ENCODE measurements at regions not wholly inside any gene's neighbourhood (a gene's known extent, or its start where the extent isn't known, plus 50 kb on each side); places are given as distances from the start of the nearest gene placed in this dataset.
"Not testable (repeated sequence)": the region's sequence is repeated elsewhere in the genome, so short reads cannot be mapped to it uniquely, and the experiment has no call there.

DNA sequence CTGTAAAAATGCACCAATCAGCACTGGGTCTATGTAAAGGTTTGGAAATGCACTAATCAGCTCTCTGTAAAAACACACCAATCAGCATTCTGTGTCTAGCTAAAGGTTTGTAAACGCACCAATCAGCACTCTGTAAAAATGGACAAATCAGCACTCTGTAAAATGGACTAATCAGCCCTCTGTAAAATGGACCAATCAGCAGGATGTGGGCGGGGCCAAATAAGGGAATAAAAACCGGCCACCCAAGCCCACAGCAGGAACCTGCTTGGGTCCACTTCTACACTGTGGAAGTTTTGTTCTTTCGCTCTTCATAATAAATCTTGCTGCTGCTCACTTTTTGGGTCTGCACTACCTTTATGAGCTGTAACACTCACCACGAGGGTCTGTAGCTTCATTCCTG is 101.0 kb downstream of the SMC2 start:
- H3K4me1 ChIP-seq (ENCODE audit: control insufficient read depth, insufficient read depth, low read length); H3K36me3 ChIP-seq (ENCODE audit: control insufficient read depth, insufficient read depth, low read length); H3K9me3 ChIP-seq (ENCODE audit: control insufficient read depth, low read depth, low read length); H3K27ac ChIP-seq (ENCODE audit: low read length); DNase-seq; H3K27me3 ChIP-seq (ENCODE audit: control insufficient read depth, insufficient read depth, low read length); H3K4me3 ChIP-seq (ENCODE audit: low read length): not testable (repeated sequence)
- WGBS (ENCODE audit: insufficient coverage, low lambda C conversion rate) = no CpG with 5 or more reads among the region's 5 CpGs

DNA sequence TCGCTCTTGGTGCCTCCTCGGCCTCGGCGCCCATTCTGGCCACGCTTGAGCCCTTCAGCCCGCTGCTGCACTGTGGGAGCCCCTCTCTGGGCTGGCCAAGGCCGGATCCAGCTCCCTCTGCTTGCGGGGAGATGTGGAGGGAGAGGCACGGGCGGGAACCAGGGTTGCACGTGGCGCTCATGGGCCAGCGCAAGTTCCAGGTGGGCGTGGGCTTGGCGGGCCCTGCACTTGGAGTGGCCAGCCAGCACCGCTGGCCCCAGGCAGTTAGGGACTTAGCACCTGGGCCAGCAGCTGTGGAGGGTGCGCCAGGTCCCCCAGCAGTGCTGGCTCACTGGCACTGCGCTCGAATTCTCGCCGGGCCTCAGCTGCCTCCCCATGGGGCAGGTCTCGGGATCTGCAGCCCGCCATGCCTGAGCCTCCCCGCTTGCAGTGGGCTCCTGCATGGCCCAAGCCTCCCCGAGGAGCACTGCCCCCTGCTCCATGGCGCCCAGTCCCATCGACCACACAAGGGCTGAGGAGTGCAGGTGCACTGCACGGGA is 106.4 kb downstream of the SMC2 start:
- no peak for DNase-seq
- H3K27me3 ChIP-seq (ENCODE audit: control insufficient read depth, insufficient read depth, low read length) = no peaks in the 10 kb centered on the region
- no peaks in the 10 kb centered on the region for H3K36me3 ChIP-seq (ENCODE audit: control insufficient read depth, insufficient read depth, low read length)
- peaks cover 8% of the 10 kb centered on the region for H3K9me3 ChIP-seq (ENCODE audit: control insufficient read depth, low read depth, low read length)
- H3K27ac ChIP-seq (ENCODE audit: low read length) = no peak overlapping the region
- no CpG with 5 or more reads among the region's 28 CpGs for WGBS (ENCODE audit: insufficient coverage, low lambda C conversion rate)
- no peak overlapping the region for H3K4me3 ChIP-seq (ENCODE audit: low read length)
- no peaks in the 10 kb centered on the region for H3K4me1 ChIP-seq (ENCODE audit: control insufficient read depth, insufficient read depth, low read length)

DNA sequence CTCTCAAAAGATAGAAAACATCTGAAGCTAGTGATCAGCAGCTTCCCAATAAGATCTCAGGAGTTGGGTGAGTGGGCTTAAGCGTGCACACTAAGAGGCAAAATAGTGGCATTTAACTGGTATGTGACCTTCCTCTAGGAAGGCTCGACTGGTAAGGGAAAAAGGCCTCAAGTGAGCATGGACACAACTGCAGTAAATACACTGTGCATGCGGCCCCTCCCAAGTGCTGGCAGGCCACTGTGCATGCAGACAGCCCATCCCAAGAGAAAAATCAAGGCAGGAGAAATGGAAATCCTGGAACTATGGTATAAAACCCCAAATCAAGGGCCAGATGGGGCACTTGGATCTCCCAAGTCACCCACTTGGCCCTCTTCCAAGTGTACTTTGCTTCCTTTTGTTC is 112.7 kb downstream of the SMC2 start:
- Histone ChIP-seq H3K4me1 (ENCODE audit: control insufficient read depth, insufficient read depth, low read length) (no peaks in the 10 kb centered on the region), H3K27me3 (ENCODE audit: control insufficient read depth, insufficient read depth, low read length) (no peaks in the 10 kb centered on the region), H3K27ac (ENCODE audit: low read length) (no peak overlapping the region), H3K4me3 (ENCODE audit: low read length) (no peak overlapping the region), H3K36me3 (ENCODE audit: control insufficient read depth, insufficient read depth, low read length) (no peaks in the 10 kb centered on the region), H3K9me3 (ENCODE audit: control insufficient read depth, low read depth, low read length) (no peaks in the 10 kb centered on the region)
- no CpG with 5 or more reads among the region's 3 CpGs for WGBS (ENCODE audit: insufficient coverage, low lambda C conversion rate)
- DNase-seq = no peak

DNA sequence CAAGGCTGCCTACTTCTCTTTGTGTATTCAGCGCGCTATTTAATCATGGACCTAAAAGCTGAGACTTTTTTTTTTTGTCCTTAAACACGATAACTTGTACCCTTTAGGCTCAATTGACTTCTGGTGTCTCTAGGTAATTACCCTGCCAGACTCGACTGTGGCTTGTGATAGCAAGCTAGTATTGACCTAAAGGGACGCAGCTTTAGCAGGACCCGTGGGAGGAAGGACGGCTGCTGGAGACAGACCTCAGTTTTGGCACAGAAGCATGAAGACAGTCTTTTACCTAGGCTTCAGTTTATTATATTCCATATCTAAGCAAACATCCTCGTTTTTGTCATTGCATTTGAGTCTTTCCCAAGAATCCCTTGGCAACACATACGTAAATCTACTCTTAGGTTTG is 115.3 kb downstream of the SMC2 start:
- Histone ChIP-seq H3K4me3 (ENCODE audit: low read length) (no peak overlapping the region), H3K27me3 (ENCODE audit: control insufficient read depth, insufficient read depth, low read length) (no peaks in the 10 kb centered on the region), H3K27ac (ENCODE audit: low read length) (no peak overlapping the region), H3K9me3 (ENCODE audit: control insufficient read depth, low read depth, low read length) (no peaks in the 10 kb centered on the region), H3K36me3 (ENCODE audit: control insufficient read depth, insufficient read depth, low read length) (no peaks in the 10 kb centered on the region), H3K4me1 (ENCODE audit: control insufficient read depth, insufficient read depth, low read length) (no peaks in the 10 kb centered on the region)
- no peak for DNase-seq
- WGBS (ENCODE audit: insufficient coverage, low lambda C conversion rate) = 77% methylated on average over 5 of the region's 9 CpGs

DNA sequence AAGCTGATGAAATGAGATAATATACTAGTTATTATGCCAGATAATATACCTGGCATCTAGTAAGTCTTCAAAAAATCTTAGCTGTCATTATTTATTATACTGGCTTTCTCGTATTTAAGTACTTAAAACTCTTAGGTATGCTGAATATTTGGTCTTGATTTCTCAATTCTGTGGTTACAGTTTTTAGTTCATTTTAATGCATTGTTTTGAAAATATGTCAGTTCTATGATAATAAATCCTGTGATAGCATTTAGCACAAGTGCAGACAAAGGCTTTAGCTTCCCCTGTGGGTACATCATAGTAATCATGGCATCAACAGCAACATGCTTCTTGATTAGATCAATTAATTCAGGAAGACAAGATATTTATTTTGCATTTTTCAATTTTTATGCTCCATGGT is 133.0 kb downstream of the SMC2 start:
- Histone ChIP-seq H3K27me3 (ENCODE audit: control insufficient read depth, insufficient read depth, low read length) (no peaks in the 10 kb centered on the region), H3K27ac (ENCODE audit: low read length) (no peak overlapping the region), H3K4me1 (ENCODE audit: control insufficient read depth, insufficient read depth, low read length) (no peaks in the 10 kb centered on the region), H3K4me3 (ENCODE audit: low read length) (no peak overlapping the region), H3K9me3 (ENCODE audit: control insufficient read depth, low read depth, low read length) (no peaks in the 10 kb centered on the region), H3K36me3 (ENCODE audit: control insufficient read depth, insufficient read depth, low read length) (no peaks in the 10 kb centered on the region)
- DNase-seq = no peak
- no CpG with 5 or more reads among the region's 1 CpG for WGBS (ENCODE audit: insufficient coverage, low lambda C conversion rate)

DNA sequence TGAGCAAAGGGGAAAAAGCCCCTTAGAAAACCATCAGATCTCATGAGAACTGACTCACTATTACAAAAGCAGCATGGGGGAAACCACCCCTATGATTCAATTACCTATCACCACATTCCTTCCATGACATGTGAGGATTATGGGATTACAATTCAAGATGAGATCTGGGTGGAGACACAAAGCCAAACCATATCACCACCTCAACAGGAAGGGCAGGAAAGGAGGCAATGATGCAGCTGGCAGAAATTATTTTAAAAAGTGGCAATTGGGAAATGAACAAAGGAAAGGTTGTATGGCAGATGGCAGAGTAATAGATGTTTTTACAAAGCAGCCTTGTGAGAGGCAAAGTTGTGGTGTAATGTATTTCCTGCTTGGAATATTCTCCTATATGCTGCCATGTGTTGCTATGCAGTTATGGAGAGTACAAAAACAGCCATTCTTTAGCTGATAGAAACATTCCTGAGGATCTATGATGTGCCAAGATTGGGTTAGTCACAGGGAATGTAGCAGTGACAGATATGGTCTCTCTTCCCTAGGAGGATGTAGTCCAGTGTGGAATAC is 138.8 kb downstream of the SMC2 start:
- H3K4me3 ChIP-seq (ENCODE audit: low read length) = no peak overlapping the region
- peaks cover 13% of the 10 kb centered on the region for H3K9me3 ChIP-seq (ENCODE audit: control insufficient read depth, low read depth, low read length)
- DNase-seq = no peak
- no peaks in the 10 kb centered on the region for H3K36me3 ChIP-seq (ENCODE audit: control insufficient read depth, insufficient read depth, low read length)
- H3K27ac ChIP-seq (ENCODE audit: low read length) = no peak overlapping the region
- H3K27me3 ChIP-seq (ENCODE audit: control insufficient read depth, insufficient read depth, low read length) = no peaks in the 10 kb centered on the region
- H3K4me1 ChIP-seq (ENCODE audit: control insufficient read depth, insufficient read depth, low read length) = no peaks in the 10 kb centered on the region

DNA sequence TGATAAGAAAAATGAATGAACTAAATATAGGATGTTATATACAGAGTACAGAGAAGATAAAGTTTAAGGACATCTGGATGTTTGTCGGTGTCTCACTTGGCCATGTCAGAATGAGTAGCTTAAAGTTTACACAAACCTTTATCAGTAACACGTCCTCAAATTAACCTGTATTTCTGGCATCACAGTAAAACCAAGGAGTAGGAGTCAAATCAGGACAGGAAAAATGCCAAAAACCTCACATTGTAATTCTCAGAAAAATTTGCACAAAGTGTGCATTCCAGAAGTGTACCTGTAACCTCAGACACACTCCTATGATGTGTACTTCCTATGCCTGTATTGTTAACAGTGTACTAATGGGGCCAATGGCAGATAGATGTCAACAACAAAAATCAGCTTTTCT is 139.3 kb downstream of the SMC2 start:
- H3K36me3 ChIP-seq (ENCODE audit: control insufficient read depth, insufficient read depth, low read length) = no peaks in the 10 kb centered on the region
- DNase-seq = no peak
- H3K9me3 ChIP-seq (ENCODE audit: control insufficient read depth, low read depth, low read length) = peaks cover 13% of the 10 kb centered on the region
- no peaks in the 10 kb centered on the region for H3K4me1 ChIP-seq (ENCODE audit: control insufficient read depth, insufficient read depth, low read length)
- WGBS (ENCODE audit: insufficient coverage, low lambda C conversion rate) = 100% methylated on average over 1 of the region's 2 CpGs
- no peak overlapping the region for H3K27ac ChIP-seq (ENCODE audit: low read length)
- no peaks in the 10 kb centered on the region for H3K27me3 ChIP-seq (ENCODE audit: control insufficient read depth, insufficient read depth, low read length)
- no peak overlapping the region for H3K4me3 ChIP-seq (ENCODE audit: low read length)

DNA sequence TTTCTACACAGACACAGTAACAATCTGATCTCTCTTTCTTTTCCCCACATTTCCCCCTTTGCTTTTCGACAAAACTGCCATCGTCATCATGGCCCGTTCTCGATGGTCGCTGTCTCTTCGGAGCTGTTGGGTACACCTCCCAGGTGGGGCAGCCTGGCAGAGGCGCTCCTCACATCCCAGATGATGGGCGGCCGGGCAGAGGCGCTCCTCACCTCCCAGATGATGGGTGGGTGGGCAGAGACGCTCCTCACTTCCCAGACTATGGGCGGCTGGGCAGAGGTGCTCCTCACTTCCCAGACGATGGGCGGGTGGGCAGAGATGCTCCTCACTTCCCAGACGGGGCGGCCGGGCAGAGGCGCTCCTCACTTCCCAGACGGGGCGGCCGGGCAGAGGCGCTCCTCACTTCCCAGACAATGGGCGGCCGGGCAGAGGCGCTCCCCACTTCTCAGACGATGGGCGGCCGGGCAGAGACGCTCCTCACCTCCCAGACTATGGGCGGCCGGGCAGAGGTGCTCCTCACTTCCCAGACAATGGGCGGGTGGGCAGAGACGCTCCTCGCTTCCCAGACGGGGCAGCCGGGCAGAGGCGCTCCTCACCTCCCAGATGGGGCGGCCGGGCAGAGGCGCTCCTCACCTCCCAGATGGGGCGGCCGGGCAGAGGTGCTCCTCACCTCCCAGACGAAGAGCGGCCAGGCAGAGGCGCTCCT is 140.7 kb downstream of the SMC2 start:
- peaks cover 13% of the 10 kb centered on the region for H3K9me3 ChIP-seq (ENCODE audit: control insufficient read depth, low read depth, low read length)
- not testable (repeated sequence) for H3K27ac ChIP-seq (ENCODE audit: low read length); H3K4me3 ChIP-seq (ENCODE audit: low read length); H3K36me3 ChIP-seq (ENCODE audit: control insufficient read depth, insufficient read depth, low read length); H3K4me1 ChIP-seq (ENCODE audit: control insufficient read depth, insufficient read depth, low read length); DNase-seq; H3K27me3 ChIP-seq (ENCODE audit: control insufficient read depth, insufficient read depth, low read length)
- WGBS (ENCODE audit: insufficient coverage, low lambda C conversion rate) = no CpG with 5 or more reads among the region's 45 CpGs

DNA sequence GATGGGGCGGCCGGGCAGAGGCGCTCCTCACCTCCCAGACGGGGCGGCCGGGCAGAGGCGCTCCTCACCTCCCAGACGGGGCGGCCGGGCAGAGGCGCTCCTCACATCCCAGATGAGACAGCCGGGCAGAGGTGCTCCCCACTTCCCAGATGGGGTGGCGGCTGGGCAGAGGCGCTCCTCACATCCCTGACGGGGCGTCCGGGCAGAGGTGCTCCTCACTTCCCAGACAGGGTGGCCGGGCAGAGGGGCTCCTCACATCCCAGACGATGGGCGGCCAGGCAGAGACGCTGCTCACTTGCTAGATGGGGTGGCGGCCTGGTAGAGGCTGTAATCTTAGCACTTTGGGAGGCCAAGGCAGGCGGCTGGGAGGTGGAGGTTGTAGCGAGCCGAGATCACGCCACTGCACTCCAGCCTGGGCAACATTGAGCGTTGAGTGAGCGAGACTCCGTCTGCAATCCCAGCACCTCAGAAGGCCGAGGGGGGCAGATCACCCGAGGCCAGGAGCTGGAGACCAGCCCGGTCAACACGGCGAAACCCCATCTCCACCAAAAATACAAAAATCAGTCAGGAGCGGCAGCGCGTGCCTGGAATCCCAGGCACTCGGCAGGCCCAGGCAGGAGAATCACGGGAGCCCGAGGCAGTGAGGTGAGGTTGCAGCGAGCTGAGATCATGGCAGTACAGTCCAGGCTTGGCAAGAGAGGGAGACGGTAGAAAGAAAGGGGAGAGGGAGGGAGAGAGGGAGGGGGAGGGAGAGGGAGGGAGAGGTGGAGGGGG is 141.4 kb downstream of the SMC2 start:
- not testable (repeated sequence) for H3K4me3 ChIP-seq (ENCODE audit: low read length); DNase-seq; H3K27me3 ChIP-seq (ENCODE audit: control insufficient read depth, insufficient read depth, low read length); H3K27ac ChIP-seq (ENCODE audit: low read length); H3K4me1 ChIP-seq (ENCODE audit: control insufficient read depth, insufficient read depth, low read length); H3K36me3 ChIP-seq (ENCODE audit: control insufficient read depth, insufficient read depth, low read length)
- WGBS (ENCODE audit: insufficient coverage, low lambda C conversion rate) = no CpG with 5 or more reads among the region's 42 CpGs
- peaks cover 13% of the 10 kb centered on the region for H3K9me3 ChIP-seq (ENCODE audit: control insufficient read depth, low read depth, low read length)

DNA sequence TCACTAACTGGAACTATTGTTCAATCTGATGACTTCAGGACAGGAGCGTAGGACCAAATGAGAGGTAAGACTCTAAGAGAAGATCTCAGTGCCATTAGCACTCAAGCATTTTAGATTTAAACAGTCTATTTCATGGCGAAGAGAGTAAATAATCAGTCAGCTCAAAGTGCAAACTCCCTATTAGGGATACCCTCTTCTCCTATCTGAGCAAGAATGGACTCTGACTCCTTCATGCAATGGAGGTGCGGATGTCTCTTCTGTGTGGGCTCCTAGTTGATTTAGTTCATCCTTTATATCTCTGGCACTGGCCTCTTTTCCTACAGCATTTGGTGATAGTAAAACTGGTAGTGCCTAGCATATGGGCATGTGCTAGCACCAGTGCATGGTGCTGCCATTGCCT is 144.6 kb downstream of the SMC2 start:
- H3K27ac ChIP-seq (ENCODE audit: low read length) = no peak overlapping the region
- H3K36me3 ChIP-seq (ENCODE audit: control insufficient read depth, insufficient read depth, low read length) = no peaks in the 10 kb centered on the region
- 60% methylated on average over 2 of the region's 3 CpGs for WGBS (ENCODE audit: insufficient coverage, low lambda C conversion rate)

More for the DNA sequence above, 144.6 kb downstream of the SMC2 start:
- H3K4me3 ChIP-seq (ENCODE audit: low read length) = no peak overlapping the region
- H3K27me3 ChIP-seq (ENCODE audit: control insufficient read depth, insufficient read depth, low read length) = no peaks in the 10 kb centered on the region
- H3K4me1 ChIP-seq (ENCODE audit: control insufficient read depth, insufficient read depth, low read length) = no peaks in the 10 kb centered on the region
- peaks cover 13% of the 10 kb centered on the region for H3K9me3 ChIP-seq (ENCODE audit: control insufficient read depth, low read depth, low read length)
- no peak for DNase-seq

Data from large intestine (tissue), 3 donors.